SK-N-MC (cell line): ENCODE measurements at regions not wholly inside any gene's neighbourhood (a gene's known extent, or its start where the extent isn't known, plus 50 kb on each side); places are given as distances from the start of the nearest gene placed in this dataset.

Source experiments
- EZH2 ChIP-seq: fragments of 200-600 bp; sonication (generic); IDR thresholded peaks from one replicate; pipeline ENCODE4 v1.6.1; 2017; ENCODE audit warnings: antibody characterized with exemption
- FOXP2 ChIP-seq: optimal IDR thresholded peaks from 2 replicates; pipeline ENCODE3; 2011; ENCODE audit warnings: mild to moderate bottlenecking, moderate library complexity; ENCODE audit not compliant: insufficient read depth; ENCODE audit errors: extremely low read length, control extremely low read depth
- POLR2AphosphoS5 ChIP-seq: IDR thresholded peaks from 2 replicates; pipeline ENCODE4 v1.6.1; 2012; ENCODE audit warnings: mild to moderate bottlenecking, low read depth, low read length, borderline replicate concordance

GRCh38 chr4:104976262-104976661, 170.4 kb upstream of the TET2 start:
- TF ChIP-seq FOXP2: no peak
- TF ChIP-seq EZH2: no peak
- TF ChIP-seq POLR2AphosphoS5: no peak
